Adrenal gland (tissue), 9 donors: ENCODE measurements at regions not wholly inside any gene's neighbourhood (a gene's known extent, or its start where the extent isn't known, plus 50 kb on each side); places are given as distances from the start of the nearest gene placed in this dataset.
"Not testable (repeated sequence)": the region's sequence is repeated elsewhere in the genome, so short reads cannot be mapped to it uniquely, and the experiment has no call there.

Source experiments
- DNase-seq, 7 donors: peaks; one replicate each; pipeline ENCODE4 v3.0.0-alpha.2; 2019 to 2020
- H3K27ac ChIP-seq, 5 donors: fragments of 200-600 bp; sonication (generic) in 4 of 5; 1 replicate in 3 of 5; 2 replicates in 2 of 5; pipeline versions ENCODE4 v1.5.1 to v1.8.0; 2016 to 2020; ENCODE audit warnings: mild to moderate bottlenecking in 1 of 5
- H3K27me3 ChIP-seq: fragments of 200-600 bp; 2 replicates; pipeline ENCODE4 v1.8.0; 2021
- H3K36me3 ChIP-seq, 2 donors: fragments of 200-600 bp; replicated peaks in 1 of 2; 1 replicate in 1 of 2; 2 replicates in 1 of 2; pipeline versions ENCODE4 v1.5.1 to v1.8.0; 2018 to 2022
- H3K4me1 ChIP-seq, 2 donors: fragments of 200-600 bp; replicated peaks in 1 of 2; 1 replicate in 1 of 2; 2 replicates in 1 of 2; pipeline versions ENCODE4 v1.5.1 to v1.8.0; 2018 to 2021
- H3K4me3 ChIP-seq, 4 donors: fragments of 200-600 bp; sonication (generic) in 3 of 4; one replicate each; pipeline ENCODE4 v1.5.1; 2016 to 2018
- H3K9me3 ChIP-seq, 3 donors: fragments of 200-600 bp; sonication (generic) in 1 of 3; replicated peaks in 1 of 3; 1 replicate in 2 of 3; 2 replicates in 1 of 3; pipeline versions ENCODE4 v1.5.1 to v1.8.0; 2016 to 2021
- POLR2A ChIP-seq, 2 donors: fragments of 450-650 bp; IDR thresholded peaks; one replicate each; pipeline ENCODE4 v1.6.1; 2017; ENCODE audit warnings: antibody characterized with exemption in 2 of 2, mild to moderate bottlenecking in 2 of 2, moderate library complexity in 1 of 2
- WGBS, 4 donors: extraction: QIAGEN DNeasy Blood & Tissue Kit in 2 of 4; methylation state at CpG; one replicate each; pipeline versions ENCODE4 v1.1.5 to v1.1.7; 2013 to 2017; 5-methylcytosine and 5-hydroxymethylcytosine counted together
- intact Hi-C, 2 donors: fragments of 100-400 bp; cut with DNase I; formaldehyde crosslinking; loops; one replicate each; pipeline versions ENCODE4 v1.14.1 to v1.15.0; 2022 to 2023
- TF ChIP-seq, protein P1 (sequence below), 6 experiments: fragments of 450-650 bp in 4 of 6; fragments of 200-600 bp in 2 of 6; sonication (generic) in 1 of 6; IDR thresholded peaks; 1 replicate in 5 of 6; 2 replicates in 1 of 6; pipeline versions ENCODE4 v1.5.1 to v1.8.0; 2016 to 2021; ENCODE audit warnings: antibody characterized with exemption in 6 of 6, mild to moderate bottlenecking in 2 of 6, moderate library complexity in 1 of 6
- donor health status: healthy with polysubstance abuse.
- donor health status: Bipolar disorder and iron deficiency.
- donor health status: DM: yes; HTN: yes; CAD: no.
- donor health status: DM: no; HTN: no; CAD: no.
- donor health status: DM: no; HTN: no; CAD: no.

GRCh38 chr7:155383756-155384491 lies 74.0 kb upstream of the EN2 start:
- Histone ChIP-seq H3K27me3 (peaks cover 78% of the 10 kb centered on the region), H3K36me3 (no peaks in the 10 kb centered on the region), H3K27ac (no peak overlapping the region), H3K4me1 (peaks cover 0 to 21% of the 10 kb centered on the region in 2 donors), H3K4me3 (no peak overlapping the region), H3K9me3 (no peaks in the 10 kb centered on the region)
- no peak for DNase-seq
- WGBS, 4 donors, result 76 to 80% (median 77%) methylated on average over 15 to 19 of the region's 19 CpGs
- intact Hi-C loops, result no loop called here
- no peak for TF ChIP-seq POLR2A (IDR thresholded peaks at IDR 0.05)
- TF ChIP-seq, protein P1, sequence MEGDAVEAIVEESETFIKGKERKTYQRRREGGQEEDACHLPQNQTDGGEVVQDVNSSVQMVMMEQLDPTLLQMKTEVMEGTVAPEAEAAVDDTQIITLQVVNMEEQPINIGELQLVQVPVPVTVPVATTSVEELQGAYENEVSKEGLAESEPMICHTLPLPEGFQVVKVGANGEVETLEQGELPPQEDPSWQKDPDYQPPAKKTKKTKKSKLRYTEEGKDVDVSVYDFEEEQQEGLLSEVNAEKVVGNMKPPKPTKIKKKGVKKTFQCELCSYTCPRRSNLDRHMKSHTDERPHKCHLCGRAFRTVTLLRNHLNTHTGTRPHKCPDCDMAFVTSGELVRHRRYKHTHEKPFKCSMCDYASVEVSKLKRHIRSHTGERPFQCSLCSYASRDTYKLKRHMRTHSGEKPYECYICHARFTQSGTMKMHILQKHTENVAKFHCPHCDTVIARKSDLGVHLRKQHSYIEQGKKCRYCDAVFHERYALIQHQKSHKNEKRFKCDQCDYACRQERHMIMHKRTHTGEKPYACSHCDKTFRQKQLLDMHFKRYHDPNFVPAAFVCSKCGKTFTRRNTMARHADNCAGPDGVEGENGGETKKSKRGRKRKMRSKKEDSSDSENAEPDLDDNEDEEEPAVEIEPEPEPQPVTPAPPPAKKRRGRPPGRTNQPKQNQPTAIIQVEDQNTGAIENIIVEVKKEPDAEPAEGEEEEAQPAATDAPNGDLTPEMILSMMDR (IDR thresholded peaks at IDR 0.05), result no peak

DNA sequence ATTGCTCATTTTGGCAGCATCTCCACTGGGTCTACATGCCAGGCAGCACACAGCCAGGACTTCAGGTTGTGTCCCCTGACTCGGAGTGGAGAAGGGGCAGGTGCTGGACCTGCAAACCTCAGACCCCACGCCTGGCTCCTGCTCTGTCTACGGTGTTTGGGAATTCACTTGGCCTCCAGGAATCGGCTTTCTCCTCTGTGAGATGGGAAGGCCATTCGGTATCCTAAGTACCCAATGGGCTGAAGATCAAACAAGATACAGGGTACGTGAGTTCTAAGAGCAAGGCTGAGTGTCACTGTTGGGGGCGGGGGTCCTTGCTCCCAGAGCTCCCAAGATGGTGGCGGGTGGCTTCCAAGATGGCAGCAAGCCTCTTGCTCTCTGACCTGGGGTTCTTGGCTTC lies 73.2 kb upstream of the EN2 start:
- no peak for DNase-seq
- WGBS, 4 donors, result 75 to 87% (median 82%) methylated on average over 5 to 8 of the region's 8 CpGs
- peaks cover 0 to 21% of the 10 kb centered on the region in 2 donors for H3K4me1 ChIP-seq
- no peaks in the 10 kb centered on the region for H3K36me3 ChIP-seq
- peaks cover 72% of the 10 kb centered on the region for H3K27me3 ChIP-seq
- TF ChIP-seq, protein P1 (IDR thresholded peaks at IDR 0.05), result no peak
- no peak for TF ChIP-seq POLR2A (IDR thresholded peaks at IDR 0.05)
- intact Hi-C loops, result no loop called here
- no peaks in the 10 kb centered on the region for H3K9me3 ChIP-seq
- H3K27ac ChIP-seq, result no peak overlapping the region
- no peak overlapping the region for H3K4me3 ChIP-seq

- Histone ChIP-seq H3K27me3 (peaks cover 67% of the 10 kb centered on the region), H3K4me1 (peaks cover 0 to 17% of the 10 kb centered on the region in 2 donors)
- intact Hi-C loops, H3K4me3 ChIP-seq, H3K9me3 ChIP-seq, DNase-seq, H3K27ac ChIP-seq, H3K36me3 ChIP-seq: not testable (repeated sequence)
- WGBS, 4 donors, result 82 to 87% (median 85%) methylated on average over 25 to 26 of the region's 26 CpGs
Observed at GRCh38 chr7:155385182-155385581, 72.7 kb upstream of the EN2 start.

DNA sequence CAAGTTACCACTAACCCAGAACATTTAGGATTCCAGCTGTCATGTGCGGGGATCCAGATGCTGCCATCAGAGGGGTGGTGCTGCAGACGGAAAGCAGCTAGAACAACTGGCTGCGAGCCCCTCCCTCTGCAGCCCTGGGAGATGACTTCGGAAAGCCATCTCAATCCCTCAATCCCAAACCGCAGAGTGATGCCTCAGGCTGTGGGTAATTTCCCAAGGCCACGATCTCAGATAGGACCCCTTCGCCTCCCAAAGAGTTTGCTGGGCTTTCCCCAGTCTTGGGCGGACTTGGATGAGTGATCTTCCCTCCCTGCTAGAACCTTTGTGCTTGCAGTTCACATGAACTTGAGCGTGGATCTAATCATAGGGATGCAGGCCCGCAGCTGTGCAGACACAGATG lies 71.3 kb upstream of the EN2 start:
- Histone ChIP-seq H3K36me3 (no peaks in the 10 kb centered on the region), H3K4me3 (no peak overlapping the region), H3K27ac (no peak overlapping the region), H3K4me1 (peaks cover 0 to 7% of the 10 kb centered on the region in 2 donors), H3K9me3 (no peaks in the 10 kb centered on the region), H3K27me3 (peaks cover 53% of the 10 kb centered on the region)
- no peak for DNase-seq
- 66 to 80% (median 77%) methylated on average over 10 of the region's 10 CpGs for WGBS, 4 donors
- intact Hi-C loops, result no loop called here
- TF ChIP-seq, protein P1 (IDR thresholded peaks at IDR 0.05), result no peak
- no peak for TF ChIP-seq POLR2A (IDR thresholded peaks at IDR 0.05)

- peaks cover 0 to 2% of the 10 kb centered on the region in 2 donors for H3K4me1 ChIP-seq
Observed at GRCh38 chr7:155387066-155387620, 70.8 kb upstream of the EN2 start.

More at GRCh38 chr7:155387066-155387620, 70.8 kb upstream of the EN2 start:
- no peak for TF ChIP-seq POLR2A (IDR thresholded peaks at IDR 0.05)
- TF ChIP-seq, protein P1 (IDR thresholded peaks at IDR 0.05), result no peak
- WGBS, 4 donors, result 68 to 90% (median 73%) methylated on average over 7 to 16 of the region's 16 CpGs
- no peak overlapping the region for H3K4me3 ChIP-seq
- no peaks in the 10 kb centered on the region for H3K36me3 ChIP-seq
- intact Hi-C loops, result no loop called here
- no peak overlapping the region for H3K27ac ChIP-seq
- peaks cover 48% of the 10 kb centered on the region for H3K27me3 ChIP-seq
- no peak for DNase-seq
- no peaks in the 10 kb centered on the region for H3K9me3 ChIP-seq
